Stomach (tissue), 8 donors: ENCODE measurements at regions not wholly inside any gene's neighbourhood (a gene's known extent, or its start where the extent isn't known, plus 50 kb on each side); places are given as distances from the start of the nearest gene placed in this dataset.

Source experiments
- DNase-seq, 2 donors: peaks; one replicate each; pipeline versions ENCODE4 v3.0.0 to v3.0.0-alpha.2; 2013 to 2019
- H3K27ac ChIP-seq, 5 donors: fragments of 200-600 bp in 4 of 5; sonication (generic) in 4 of 5; one replicate each; pipeline ENCODE4 v1.5.1; 2013 to 2019; ENCODE audit warnings: mild to moderate bottlenecking in 1 of 5, moderate library complexity in 1 of 5
- H3K27me3 ChIP-seq, 3 donors: fragments of 200-600 bp; sonication (generic); one replicate each; pipeline ENCODE4 v1.5.1; 2017 to 2019; ENCODE audit warnings: mixed run types in 1 of 3
- H3K36me3 ChIP-seq, 4 donors: fragments of 200-600 bp; sonication (generic); 1 replicate in 3 of 4; 2 replicates in 1 of 4; pipeline ENCODE4 v1.5.1; 2016 to 2019
- H3K4me1 ChIP-seq, 4 donors: fragments of 200-600 bp; sonication (generic); one replicate each; pipeline ENCODE4 v1.5.1; 2016 to 2019
- H3K4me3 ChIP-seq, 4 donors: fragments of 200-600 bp; sonication (generic) in 3 of 4; one replicate each; pipeline ENCODE4 v1.5.1; 2016 to 2019; ENCODE audit warnings: mild to moderate bottlenecking in 1 of 4
- H3K9me3 ChIP-seq, 4 donors: fragments of 200-600 bp; sonication (generic); one replicate each; pipeline ENCODE4 v1.5.1; 2016 to 2019
- CTCF ChIP-seq, 7 experiments: fragments of 450-650 bp in 4 of 7; fragments of 200-600 bp in 3 of 7; sonication (generic) in 3 of 7; IDR thresholded peaks; one replicate each; pipeline ENCODE4 v1.5.1; 2016 to 2019; ENCODE audit warnings: antibody characterized with exemption in 7 of 7, control low read depth in 2 of 7, mild to moderate bottlenecking in 1 of 7
- EP300 ChIP-seq: sonication (generic); formaldehyde crosslinking; IDR thresholded peaks from one replicate; pipeline ENCODE4 v1.6.1; 2017; ENCODE audit warnings: antibody characterized with exemption
- POLR2A ChIP-seq, 4 donors: fragments of 450-650 bp; IDR thresholded peaks; one replicate each; pipeline ENCODE4 v1.6.1; 2016; ENCODE audit warnings: antibody characterized with exemption in 4 of 4, control low read depth in 2 of 4, mild to moderate bottlenecking in 1 of 4, moderate library complexity in 1 of 4
- POLR2AphosphoS5 ChIP-seq, 3 donors: sonication (generic); formaldehyde crosslinking; IDR thresholded peaks; one replicate each; pipeline ENCODE4 v1.6.1; 2016; ENCODE audit warnings: antibody characterized with exemption in 3 of 3
- WGBS, 5 donors: extraction: QIAGEN DNeasy Blood & Tissue Kit in 3 of 5; methylation state at CpG; one replicate each; pipeline versions ENCODE4 v1.1.5 to v1.1.7; 2013 to 2018; 5-methylcytosine and 5-hydroxymethylcytosine counted together
- intact Hi-C: fragments of 100-400 bp; cut with DNase I; formaldehyde crosslinking; loops from one replicate; pipeline ENCODE4 v1.15.1; 2023; ENCODE audit warnings: low total_unique reads
- donor health status: healthy with polysubstance abuse.
- donor health status: Bipolar disorder and iron deficiency.
- donor health status: healthy.

- no peak overlapping the region for H3K27ac ChIP-seq
- intact Hi-C loops, result no loop called here
- no peaks in the 10 kb centered on the region for H3K36me3 ChIP-seq
- no peaks in the 10 kb centered on the region for H3K9me3 ChIP-seq
- no peak overlapping the region for H3K4me3 ChIP-seq
- TF ChIP-seq POLR2A (IDR thresholded peaks at IDR 0.05) (no peak), EP300 (no peak), CTCF (IDR thresholded peaks at IDR 0.05) (no peak), POLR2AphosphoS5 (IDR thresholded peaks at IDR 0.05) (no peak)
- no peaks in the 10 kb centered on the region for H3K27me3 ChIP-seq
- whole genome bisulfite sequencing, 5 donors, result 78 to 87% (median 86%) methylated on average over 4 of the region's 4 CpGs
- no peak for DNase-seq
- H3K4me1 ChIP-seq, result no peaks in the 10 kb centered on the region
These were observed 393.8 kb upstream of the FSTL5 start for GRCh38 chr4:162557516-162558106.

GRCh38 chr4:162535121-162535520 is 371.3 kb upstream of the FSTL5 start:
- no peak for DNase-seq
- H3K4me3 ChIP-seq, result no peak overlapping the region
- H3K27me3 ChIP-seq, result no peaks in the 10 kb centered on the region
- H3K36me3 ChIP-seq, result no peaks in the 10 kb centered on the region
- intact Hi-C loops, result no loop called here
- TF ChIP-seq CTCF (IDR thresholded peaks at IDR 0.05) (no peak), POLR2A (IDR thresholded peaks at IDR 0.05) (no peak), POLR2AphosphoS5 (IDR thresholded peaks at IDR 0.05) (no peak), EP300 (no peak)
- no peaks in the 10 kb centered on the region for H3K9me3 ChIP-seq
- no peak overlapping the region for H3K27ac ChIP-seq
- WGBS, 5 donors, result 56 to 67% (median 60%) methylated on average over 1 of the region's 1 CpG
- H3K4me1 ChIP-seq, result no peaks in the 10 kb centered on the region

- 77 to 85% (median 83%) methylated on average over 4 of the region's 4 CpGs for WGBS, 5 donors
- TF ChIP-seq EP300, result no peak
- no peak for TF ChIP-seq POLR2A (IDR thresholded peaks at IDR 0.05)
- no peak for TF ChIP-seq POLR2AphosphoS5 (IDR thresholded peaks at IDR 0.05)
- no peak for TF ChIP-seq CTCF (IDR thresholded peaks at IDR 0.05)
- H3K4me1 ChIP-seq, result no peaks in the 10 kb centered on the region
- H3K27me3 ChIP-seq, result no peaks in the 10 kb centered on the region
- DNase-seq, result no peak
- no peak overlapping the region for H3K4me3 ChIP-seq
- H3K9me3 ChIP-seq, result no peaks in the 10 kb centered on the region
- H3K36me3 ChIP-seq, result no peaks in the 10 kb centered on the region
- no peak overlapping the region for H3K27ac ChIP-seq
- intact Hi-C loops, result no loop called here
These were observed 359.4 kb upstream of the FSTL5 start for GRCh38 chr4:162523171-162523570.

GRCh38 chr4:162522724-162523123 is 358.9 kb upstream of the FSTL5 start:
- Histone ChIP-seq H3K4me3 (no peak overlapping the region), H3K4me1 (no peaks in the 10 kb centered on the region), H3K36me3 (no peaks in the 10 kb centered on the region), H3K9me3 (no peaks in the 10 kb centered on the region), H3K27me3 (no peaks in the 10 kb centered on the region), H3K27ac (no peak overlapping the region)
- WGBS, 5 donors, result 65 to 77% (median 74%) methylated on average over 1 of the region's 1 CpG
- TF ChIP-seq POLR2A (IDR thresholded peaks at IDR 0.05) (no peak), POLR2AphosphoS5 (IDR thresholded peaks at IDR 0.05) (no peak), EP300 (no peak), CTCF (IDR thresholded peaks at IDR 0.05) (no peak)
- intact Hi-C loops, result no loop called here
- DNase-seq, result no peak
